HEK293 (cell line): ENCODE measurements at regions not wholly inside any gene's neighbourhood (a gene's known extent, or its start where the extent isn't known, plus 50 kb on each side); places are given as distances from the start of the nearest gene placed in this dataset.
"Not testable (repeated sequence)": the region's sequence is repeated elsewhere in the genome, so short reads cannot be mapped to it uniquely, and the experiment has no call there.

Experiments
- CTCF ChIA-PET: fragments of 350-600 bp; formaldehyde crosslinking; extraction: SDS; loops from one replicate; lab custom pipeline; 2021; ENCODE audit warnings: antibody characterized with exemption; lab: Yijun Ruan, JAX
- POLR2A ChIA-PET: fragments of 300-600 bp; formaldehyde crosslinking; extraction: SDS; loops from one replicate; lab custom pipeline; 2020; ENCODE audit warnings: antibody characterized with exemption, inconsistent platforms; lab: Yijun Ruan, JAX
- H3K27ac ChIP-seq: fragments of 200-500 bp; sonication (Bioruptor generic); 2 replicates; pipeline ENCODE4 v1.5.1; 2014; ENCODE audit warnings: low read depth, low read length, control low read depth, inconsistent platforms; ENCODE audit errors: extremely low read depth
- H3K36me3 ChIP-seq, 2 experiments: fragments of 200-500 bp in 1 of 2; sonication (Bioruptor generic) in 1 of 2; 1 replicate in 1 of 2; 2 replicates in 1 of 2; pipeline ENCODE4 v1.5.1; 2014 to 2017; ENCODE audit warnings: inconsistent platforms in 2 of 2, low read length in 2 of 2; ENCODE audit not compliant: control insufficient read depth in 2 of 2, insufficient read depth in 1 of 2
- H3K4me1 ChIP-seq: fragments of 200-500 bp; sonication (Bioruptor generic); 2 replicates; pipeline ENCODE4 v1.5.1; 2014; ENCODE audit warnings: mild to moderate bottlenecking, low read length, inconsistent platforms; ENCODE audit not compliant: control insufficient read depth, insufficient read depth
- H3K4me3 ChIP-seq: 2 replicates; pipeline ENCODE4 v1.5.1; 2011; ENCODE audit warnings: low read depth, mild to moderate bottlenecking, control low read depth, low read length, moderate library complexity
- H3K9me3 ChIP-seq: fragments of 200-500 bp; sonication (Bioruptor generic); 2 replicates; pipeline ENCODE4 v1.5.1; 2014; ENCODE audit warnings: low read depth, low read length, inconsistent platforms; ENCODE audit not compliant: control insufficient read depth, insufficient read depth
- EGR2 ChIP-seq: fragments of 450-650 bp; formaldehyde crosslinking; IDR thresholded peaks from 2 replicates; pipeline ENCODE4 v1.5.1; 2016; ENCODE audit warnings: low read depth, missing biosample characterization, missing genetic modification characterization
- GLIS1 ChIP-seq: fragments of 450-650 bp; formaldehyde crosslinking; IDR thresholded peaks from 2 replicates; pipeline ENCODE4 v1.5.1; 2016; ENCODE audit warnings: missing biosample characterization, missing genetic modification characterization
- GLIS2 ChIP-seq: fragments of 450-650 bp; formaldehyde crosslinking; IDR thresholded peaks from 2 replicates; pipeline ENCODE4 v1.5.1; 2016; ENCODE audit warnings: missing biosample characterization, missing genetic modification characterization
- SALL2 ChIP-seq: fragments of 450-650 bp; formaldehyde crosslinking; IDR thresholded peaks from 2 replicates; pipeline ENCODE4 v1.5.0; 2017; ENCODE audit warnings: missing biosample characterization, mild to moderate bottlenecking, missing genetic modification characterization, borderline replicate concordance
- SP7 ChIP-seq: fragments of 450-650 bp; formaldehyde crosslinking; IDR thresholded peaks from 2 replicates; pipeline ENCODE4 v1.5.1; 2016; ENCODE audit warnings: missing biosample characterization, missing genetic modification characterization
- ZNF174 ChIP-seq: fragments of 450-650 bp; formaldehyde crosslinking; IDR thresholded peaks from 2 replicates; pipeline ENCODE4 v1.5.0; 2017; ENCODE audit warnings: missing biosample characterization, mild to moderate bottlenecking, missing genetic modification characterization
- ZNF394 ChIP-seq: fragments of 450-650 bp; formaldehyde crosslinking; IDR thresholded peaks from 2 replicates; pipeline ENCODE4 v1.5.1; 2016; ENCODE audit warnings: missing biosample characterization, missing genetic modification characterization, mild to moderate bottlenecking, moderate library complexity, borderline replicate concordance
- ZNF433 ChIP-seq: fragments of 450-650 bp; formaldehyde crosslinking; IDR thresholded peaks from 2 replicates; pipeline ENCODE4 v1.5.1; 2016; ENCODE audit warnings: missing biosample characterization, missing genetic modification characterization, low read depth
- ZNF529 ChIP-seq: fragments of 450-650 bp; formaldehyde crosslinking; IDR thresholded peaks from 2 replicates; pipeline ENCODE4 v1.5.1; 2017; ENCODE audit warnings: missing genetic modification characterization, missing biosample characterization; ENCODE audit not compliant: insufficient replicate concordance
- ZNF544 ChIP-seq: fragments of 450-650 bp; formaldehyde crosslinking; IDR thresholded peaks from 2 replicates; pipeline ENCODE4 v1.5.0; 2017; ENCODE audit warnings: missing biosample characterization, missing genetic modification characterization
- ZNF664 ChIP-seq: fragments of 450-650 bp; formaldehyde crosslinking; IDR thresholded peaks from 2 replicates; pipeline ENCODE4 v1.5.1; 2016; ENCODE audit warnings: missing biosample characterization, missing genetic modification characterization
- ZNF670 ChIP-seq: fragments of 450-650 bp; formaldehyde crosslinking; IDR thresholded peaks from 2 replicates; pipeline ENCODE4 v1.5.1; 2016; ENCODE audit warnings: missing biosample characterization, missing genetic modification characterization, low read depth
- ZNF701 ChIP-seq: fragments of 450-650 bp; formaldehyde crosslinking; IDR thresholded peaks from 2 replicates; pipeline ENCODE4 v1.5.1; 2016; ENCODE audit warnings: missing biosample characterization, missing genetic modification characterization
- ZNF776 ChIP-seq: fragments of 450-650 bp; formaldehyde crosslinking; IDR thresholded peaks from 2 replicates; pipeline ENCODE4 v1.5.0; 2017; ENCODE audit warnings: missing biosample characterization, missing genetic modification characterization, borderline replicate concordance
- ZNF785 ChIP-seq: fragments of 450-650 bp; formaldehyde crosslinking; IDR thresholded peaks from 2 replicates; pipeline ENCODE4 v1.5.1; 2016; ENCODE audit warnings: missing biosample characterization, missing genetic modification characterization
- ZNF843 ChIP-seq: fragments of 450-650 bp; formaldehyde crosslinking; IDR thresholded peaks from 2 replicates; pipeline ENCODE4 v1.5.1; 2016; ENCODE audit warnings: missing biosample characterization, missing genetic modification characterization
- TF ChIP-seq, protein P1 (sequence below): fragments of 450-650 bp; formaldehyde crosslinking; IDR thresholded peaks from 2 replicates; pipeline ENCODE4 v1.5.1; 2016; ENCODE audit warnings: missing biosample characterization, missing genetic modification characterization, low read depth
- TF ChIP-seq, protein P2 (sequence below): fragments of 450-650 bp; formaldehyde crosslinking; IDR thresholded peaks from 2 replicates; pipeline ENCODE4 v1.5.1; 2016; ENCODE audit warnings: missing biosample characterization, missing genetic modification characterization
- TF ChIP-seq, protein P3 (sequence below): fragments of 450-650 bp; IDR thresholded peaks from 2 replicates; pipeline ENCODE4 v1.5.1; 2018; ENCODE audit warnings: missing biosample characterization, missing genetic modification characterization
- TF ChIP-seq, protein P4 (sequence below): fragments of 450-650 bp; formaldehyde crosslinking; IDR thresholded peaks from 2 replicates; pipeline ENCODE4 v1.5.1; 2016; ENCODE audit warnings: missing biosample characterization, missing genetic modification characterization

GRCh38 chr19:31892060-31892459 lies 453.4 kb upstream of the ZNF507 start:
- Histone ChIP-seq H3K4me1 (peaks cover 2% of the 10 kb centered on the region; the same call in 1 of the 2 replicates), H3K9me3 (peaks cover 6% of the 10 kb centered on the region), H3K27ac (no peak overlapping the region), H3K4me3 (no peak overlapping the region), H3K36me3 (no peaks in the 10 kb centered on the region; a peak in 1 of 3 replicates)
- POLR2A ChIA-PET, result no interaction called here
- CTCF ChIA-PET, result no interaction called here
- TF ChIP-seq ZNF529 (tag by site-specific recombination), result no peak
- no peak for TF ChIP-seq ZNF843 (tag by site-specific recombination)
- TF ChIP-seq ZNF174 (tag by site-specific recombination), result no peak
- TF ChIP-seq ZNF394 (tag by site-specific recombination), result no peak
- no peak for TF ChIP-seq ZNF701 (tag by site-specific recombination)
- TF ChIP-seq, protein P1, sequence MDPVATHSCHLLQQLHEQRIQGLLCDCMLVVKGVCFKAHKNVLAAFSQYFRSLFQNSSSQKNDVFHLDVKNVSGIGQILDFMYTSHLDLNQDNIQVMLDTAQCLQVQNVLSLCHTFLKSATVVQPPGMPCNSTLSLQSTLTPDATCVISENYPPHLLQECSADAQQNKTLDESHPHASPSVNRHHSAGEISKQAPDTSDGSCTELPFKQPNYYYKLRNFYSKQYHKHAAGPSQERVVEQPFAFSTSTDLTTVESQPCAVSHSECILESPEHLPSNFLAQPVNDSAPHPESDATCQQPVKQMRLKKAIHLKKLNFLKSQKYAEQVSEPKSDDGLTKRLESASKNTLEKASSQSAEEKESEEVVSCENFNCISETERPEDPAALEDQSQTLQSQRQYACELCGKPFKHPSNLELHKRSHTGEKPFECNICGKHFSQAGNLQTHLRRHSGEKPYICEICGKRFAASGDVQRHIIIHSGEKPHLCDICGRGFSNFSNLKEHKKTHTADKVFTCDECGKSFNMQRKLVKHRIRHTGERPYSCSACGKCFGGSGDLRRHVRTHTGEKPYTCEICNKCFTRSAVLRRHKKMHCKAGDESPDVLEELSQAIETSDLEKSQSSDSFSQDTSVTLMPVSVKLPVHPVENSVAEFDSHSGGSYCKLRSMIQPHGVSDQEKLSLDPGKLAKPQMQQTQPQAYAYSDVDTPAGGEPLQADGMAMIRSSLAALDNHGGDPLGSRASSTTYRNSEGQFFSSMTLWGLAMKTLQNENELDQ (tag by site-specific recombination), result no peak
- no peak for TF ChIP-seq SP7
- TF ChIP-seq, protein P2, sequence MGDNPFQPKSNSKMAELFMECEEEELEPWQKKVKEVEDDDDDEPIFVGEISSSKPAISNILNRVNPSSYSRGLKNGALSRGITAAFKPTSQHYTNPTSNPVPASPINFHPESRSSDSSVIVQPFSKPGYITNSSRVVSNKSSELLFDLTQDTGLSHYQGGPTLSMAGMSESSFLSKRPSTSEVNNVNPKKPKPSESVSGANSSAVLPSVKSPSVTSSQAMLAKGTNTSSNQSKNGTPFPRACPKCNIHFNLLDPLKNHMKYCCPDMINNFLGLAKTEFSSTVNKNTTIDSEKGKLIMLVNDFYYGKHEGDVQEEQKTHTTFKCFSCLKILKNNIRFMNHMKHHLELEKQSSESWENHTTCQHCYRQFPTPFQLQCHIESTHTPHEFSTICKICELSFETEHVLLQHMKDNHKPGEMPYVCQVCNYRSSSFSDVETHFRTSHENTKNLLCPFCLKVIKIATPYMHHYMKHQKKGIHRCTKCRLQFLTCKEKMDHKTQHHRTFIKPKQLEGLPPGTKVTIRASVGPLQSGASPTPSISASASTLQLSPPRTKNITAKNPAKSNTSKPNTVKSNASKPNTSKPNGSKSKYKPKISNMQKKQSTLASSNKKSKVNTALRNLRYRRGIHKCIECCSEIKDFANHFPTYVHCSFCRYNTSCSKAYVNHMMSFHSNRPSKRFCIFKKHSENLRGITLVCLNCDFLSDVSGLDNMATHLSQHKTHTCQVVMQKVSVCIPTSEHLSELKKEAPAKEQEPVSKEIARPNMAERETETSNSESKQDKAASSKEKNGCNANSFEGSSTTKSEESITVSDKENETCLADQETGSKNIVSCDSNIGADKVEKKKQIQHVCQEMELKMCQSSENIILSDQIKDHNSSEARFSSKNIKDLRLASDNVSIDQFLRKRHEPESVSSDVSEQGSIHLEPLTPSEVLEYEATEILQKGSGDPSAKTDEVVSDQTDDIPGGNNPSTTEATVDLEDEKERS (tag by site-specific recombination), result no peak
- no peak for TF ChIP-seq ZNF433 (tag by site-specific recombination)
- no peak for TF ChIP-seq GLIS2 (tag by site-specific recombination)
- no peak for TF ChIP-seq GLIS1
- TF ChIP-seq, protein P3, sequence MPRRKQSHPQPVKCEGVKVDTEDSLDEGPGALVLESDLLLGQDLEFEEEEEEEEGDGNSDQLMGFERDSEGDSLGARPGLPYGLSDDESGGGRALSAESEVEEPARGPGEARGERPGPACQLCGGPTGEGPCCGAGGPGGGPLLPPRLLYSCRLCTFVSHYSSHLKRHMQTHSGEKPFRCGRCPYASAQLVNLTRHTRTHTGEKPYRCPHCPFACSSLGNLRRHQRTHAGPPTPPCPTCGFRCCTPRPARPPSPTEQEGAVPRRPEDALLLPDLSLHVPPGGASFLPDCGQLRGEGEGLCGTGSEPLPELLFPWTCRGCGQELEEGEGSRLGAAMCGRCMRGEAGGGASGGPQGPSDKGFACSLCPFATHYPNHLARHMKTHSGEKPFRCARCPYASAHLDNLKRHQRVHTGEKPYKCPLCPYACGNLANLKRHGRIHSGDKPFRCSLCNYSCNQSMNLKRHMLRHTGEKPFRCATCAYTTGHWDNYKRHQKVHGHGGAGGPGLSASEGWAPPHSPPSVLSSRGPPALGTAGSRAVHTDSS (tag by site-specific recombination), result no peak
- TF ChIP-seq, protein P4, sequence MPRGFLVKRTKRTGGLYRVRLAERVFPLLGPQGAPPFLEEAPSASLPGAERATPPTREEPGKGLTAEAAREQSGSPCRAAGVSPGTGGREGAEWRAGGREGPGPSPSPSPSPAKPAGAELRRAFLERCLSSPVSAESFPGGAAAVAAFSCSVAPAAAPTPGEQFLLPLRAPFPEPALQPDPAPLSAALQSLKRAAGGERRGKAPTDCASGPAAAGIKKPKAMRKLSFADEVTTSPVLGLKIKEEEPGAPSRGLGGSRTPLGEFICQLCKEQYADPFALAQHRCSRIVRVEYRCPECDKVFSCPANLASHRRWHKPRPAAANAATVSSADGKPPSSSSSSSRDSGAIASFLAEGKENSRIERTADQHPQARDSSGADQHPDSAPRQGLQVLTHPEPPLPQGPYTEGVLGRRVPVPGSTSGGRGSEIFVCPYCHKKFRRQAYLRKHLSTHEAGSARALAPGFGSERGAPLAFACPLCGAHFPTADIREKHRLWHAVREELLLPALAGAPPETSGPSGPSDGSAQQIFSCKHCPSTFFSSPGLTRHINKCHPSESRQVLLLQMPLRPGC, result no peak
- TF ChIP-seq ZNF664, result no peak
- no peak for TF ChIP-seq ZNF544 (tag by site-specific recombination)
- TF ChIP-seq SALL2 (tag by site-specific recombination), result no peak
- TF ChIP-seq, all 188 proteins: peak for 0

- H3K27ac ChIP-seq, H3K36me3 ChIP-seq, H3K4me1 ChIP-seq, H3K4me3 ChIP-seq, H3K9me3 ChIP-seq, POLR2A ChIA-PET: not testable (repeated sequence)
- CTCF ChIA-PET, result interaction anchor here (0.6 kb wide), 1 partner anchor 730 kb away, joined by 5 read pairs; no protein-coding TSS in a partner anchor
- TF ChIP-seq ZNF776 (tag by site-specific recombination) (0 out of 2 replicates have a peak, but pooled peaks have one; percentile 10), ZNF785 (tag by site-specific recombination) (0 out of 2 replicates have a peak, but pooled peaks have one; percentile 40), ZNF670 (tag by site-specific recombination) (peak; percentile 77; the same call in 1 of the 2 replicates), EGR2 (tag by site-specific recombination) (peak; percentile 46; the same call in 1 of the 2 replicates)
- TF ChIP-seq, protein P3 (tag by site-specific recombination), result peak; percentile 39; the same call in 1 of the 2 replicates
Observed at GRCh38 chr19:31893491-31893890, 451.9 kb upstream of the ZNF507 start.
